NB4 (cell line): ENCODE measurements at regions not wholly inside any gene's neighbourhood (a gene's known extent, or its start where the extent isn't known, plus 50 kb on each side); places are given as distances from the start of the nearest gene placed in this dataset.

Experiments used
- MYC ChIP-seq: IDR thresholded peaks from 2 replicates; pipeline ENCODE4 v1.6.1; 2011; ENCODE audit warnings: low read depth, low read length
- POLR2A ChIP-seq: IDR thresholded peaks from 2 replicates; pipeline ENCODE4 v1.6.1; 2011; ENCODE audit warnings: mild to moderate bottlenecking; ENCODE audit not compliant: insufficient read length; ENCODE audit errors: extremely low read depth
- TF ChIP-seq, protein P1 (sequence below): IDR thresholded peaks from one replicate; pipeline ENCODE4 v1.5.1; 2012; ENCODE audit warnings: low read depth, low read length

DNA sequence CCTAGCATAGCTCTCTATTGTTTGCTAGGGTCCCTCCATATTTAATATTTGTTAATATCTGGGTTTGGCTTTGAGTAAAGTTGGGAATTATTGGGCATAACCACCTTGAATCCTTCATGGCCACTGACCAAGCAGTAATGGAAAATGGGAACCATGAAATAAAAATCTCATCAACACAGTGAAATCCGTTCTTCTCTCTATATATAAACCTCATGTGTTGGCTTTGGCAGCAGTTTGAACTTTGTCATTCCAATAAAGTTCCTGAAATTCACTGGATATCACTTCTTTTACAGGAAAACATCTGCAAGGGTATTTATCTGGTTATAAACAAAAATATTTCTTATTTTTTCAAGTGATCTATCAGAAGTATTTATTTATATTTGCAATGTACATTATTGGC, 93.0 kb upstream of the MPDZ start:
- TF ChIP-seq, protein P1, sequence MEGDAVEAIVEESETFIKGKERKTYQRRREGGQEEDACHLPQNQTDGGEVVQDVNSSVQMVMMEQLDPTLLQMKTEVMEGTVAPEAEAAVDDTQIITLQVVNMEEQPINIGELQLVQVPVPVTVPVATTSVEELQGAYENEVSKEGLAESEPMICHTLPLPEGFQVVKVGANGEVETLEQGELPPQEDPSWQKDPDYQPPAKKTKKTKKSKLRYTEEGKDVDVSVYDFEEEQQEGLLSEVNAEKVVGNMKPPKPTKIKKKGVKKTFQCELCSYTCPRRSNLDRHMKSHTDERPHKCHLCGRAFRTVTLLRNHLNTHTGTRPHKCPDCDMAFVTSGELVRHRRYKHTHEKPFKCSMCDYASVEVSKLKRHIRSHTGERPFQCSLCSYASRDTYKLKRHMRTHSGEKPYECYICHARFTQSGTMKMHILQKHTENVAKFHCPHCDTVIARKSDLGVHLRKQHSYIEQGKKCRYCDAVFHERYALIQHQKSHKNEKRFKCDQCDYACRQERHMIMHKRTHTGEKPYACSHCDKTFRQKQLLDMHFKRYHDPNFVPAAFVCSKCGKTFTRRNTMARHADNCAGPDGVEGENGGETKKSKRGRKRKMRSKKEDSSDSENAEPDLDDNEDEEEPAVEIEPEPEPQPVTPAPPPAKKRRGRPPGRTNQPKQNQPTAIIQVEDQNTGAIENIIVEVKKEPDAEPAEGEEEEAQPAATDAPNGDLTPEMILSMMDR, result no peak
- TF ChIP-seq POLR2A (no peak), MYC (no peak)
